CD8-positive, alpha-beta memory T cell (primary cell): ENCODE measurements at regions not wholly inside any gene's neighbourhood (a gene's known extent, or its start where the extent isn't known, plus 50 kb on each side); places are given as distances from the start of the nearest gene placed in this dataset.

Experiments
- CTCF ChIA-PET: fragments of 350-600 bp; sonication (Branson Sonifier 250); formaldehyde crosslinking; loops from one replicate; lab custom pipeline; 2021; ENCODE audit warnings: antibody characterized with exemption; lab: Charles Lee
- POLR2A ChIA-PET: fragments of 350-600 bp; sonication (Branson Sonifier 250); formaldehyde crosslinking; loops from one replicate; lab custom pipeline; 2021; ENCODE audit warnings: antibody characterized with exemption; lab: Charles Lee
- DNase-seq, 5 donors: peaks; one replicate each; pipeline versions ENCODE4 v3.0.0 to v3.0.0-alpha.2; 2020 to 2022; ENCODE audit warnings: mixed read lengths in 1 of 5
- H3K27ac ChIP-seq: one replicate; pipeline ENCODE4 v1.7.0; 2013; ENCODE audit warnings: low read depth, mild to moderate bottlenecking, low read length, moderate library complexity
- H3K27me3 ChIP-seq: 2 replicates; pipeline ENCODE4 v1.7.0; 2013; ENCODE audit warnings: low read length, mild to moderate bottlenecking; ENCODE audit not compliant: insufficient read depth, poor library complexity, severe bottlenecking
- H3K36me3 ChIP-seq: 2 replicates; pipeline ENCODE4 v1.7.0; 2013; ENCODE audit warnings: mild to moderate bottlenecking, low read length, moderate library complexity; ENCODE audit not compliant: insufficient read depth
- H3K4me1 ChIP-seq: 2 replicates; pipeline ENCODE4 v1.7.0; 2013; ENCODE audit warnings: mild to moderate bottlenecking, low read length, moderate library complexity; ENCODE audit not compliant: insufficient read depth
- H3K4me3 ChIP-seq: 2 replicates; pipeline ENCODE4 v1.7.0; 2013; ENCODE audit warnings: mild to moderate bottlenecking, low read length
- H3K9me3 ChIP-seq: 2 replicates; pipeline ENCODE4 v1.7.0; 2013; ENCODE audit warnings: mild to moderate bottlenecking, low read length
- H3K27ac Mint-ChIP-seq, 8 donors: one replicate each; pipeline ENCODE4 v1.8.0; 2020 to 2021; ENCODE audit warnings: mixed read lengths in 8 of 8, mild to moderate bottlenecking in 6 of 8, inconsistent platforms in 3 of 8, moderate library complexity in 3 of 8
- H3K27me3 Mint-ChIP-seq, 2 donors: one replicate each; pipeline ENCODE4 v1.8.0; 2020 to 2021; ENCODE audit warnings: mixed read lengths in 2 of 2, mild to moderate bottlenecking in 1 of 2, moderate library complexity in 1 of 2
- H3K36me3 Mint-ChIP-seq, 3 donors: one replicate each; pipeline ENCODE4 v1.8.0; 2020 to 2021; ENCODE audit warnings: mixed read lengths in 3 of 3, inconsistent platforms in 1 of 3, mild to moderate bottlenecking in 1 of 3
- H3K4me1 Mint-ChIP-seq, 3 donors: one replicate each; pipeline ENCODE4 v1.8.0; 2020 to 2021; ENCODE audit warnings: mixed read lengths in 3 of 3, inconsistent platforms in 1 of 3, mild to moderate bottlenecking in 1 of 3
- H3K4me3 Mint-ChIP-seq, 7 donors: one replicate each; pipeline ENCODE4 v1.8.0; 2020 to 2021; ENCODE audit warnings: mixed read lengths in 7 of 7, mild to moderate bottlenecking in 6 of 7, moderate library complexity in 4 of 7, inconsistent platforms in 2 of 7
- H3K9me3 Mint-ChIP-seq, 5 donors: one replicate each; pipeline ENCODE4 v1.8.0; 2020 to 2022; ENCODE audit warnings: mixed read lengths in 5 of 5, mild to moderate bottlenecking in 3 of 5, moderate library complexity in 2 of 5, inconsistent platforms in 1 of 5

GRCh38 chr16:54462151-54462651 is 175.6 kb upstream of the IRX3 start:
- Mint-ChIP-seq H3K36me3 (no peaks in the 10 kb centered on the region), H3K4me3 (no peak overlapping the region)
- POLR2A ChIA-PET, result no interaction called here

GRCh38 chr16:54460263-54460860 is 173.8 kb upstream of the IRX3 start:
- Mint-ChIP-seq H3K36me3 (no peaks in the 10 kb centered on the region), H3K27me3 (peaks cover 1 to 3% of the 10 kb centered on the region in 2 donors), H3K9me3 (peaks cover 3 to 18% (median 8%) of the 10 kb centered on the region in 5 donors), H3K27ac (no peak overlapping the region), H3K4me1 (no peaks in the 10 kb centered on the region), H3K4me3 (no peak overlapping the region)
- H3K27me3 ChIP-seq, result no peaks in the 10 kb centered on the region
- ChIA-PET POLR2A (no interaction called here), CTCF (no interaction called here)
- no peaks in the 10 kb centered on the region for H3K36me3 ChIP-seq
- H3K27ac ChIP-seq, result no peak overlapping the region
- H3K9me3 ChIP-seq, result no peaks in the 10 kb centered on the region
- H3K4me1 ChIP-seq, result no peaks in the 10 kb centered on the region
- no peak overlapping the region for H3K4me3 ChIP-seq
- DNase-seq, result no peak

More at GRCh38 chr16:54462151-54462651, 175.6 kb upstream of the IRX3 start:
- H3K36me3 ChIP-seq, result no peaks in the 10 kb centered on the region
- Mint-ChIP-seq H3K27ac (no peak overlapping the region), H3K27me3 (peaks cover 0 to 3% of the 10 kb centered on the region in 2 donors), H3K4me1 (no peaks in the 10 kb centered on the region), H3K9me3 (peaks cover 8 to 18% (median 10%) of the 10 kb centered on the region in 5 donors)
- H3K27me3 ChIP-seq, result no peaks in the 10 kb centered on the region
- H3K4me3 ChIP-seq, result no peak overlapping the region
- H3K4me1 ChIP-seq, result no peaks in the 10 kb centered on the region
- H3K9me3 ChIP-seq, result no peaks in the 10 kb centered on the region
- CTCF ChIA-PET, result no interaction called here
- DNase-seq, result no peak
- H3K27ac ChIP-seq, result no peak overlapping the region

GRCh38 chr16:54459509-54460262 is 173.1 kb upstream of the IRX3 start:
- Histone ChIP-seq H3K36me3 (no peaks in the 10 kb centered on the region), H3K27ac (no peak overlapping the region), H3K9me3 (no peaks in the 10 kb centered on the region), H3K27me3 (no peaks in the 10 kb centered on the region), H3K4me1 (no peaks in the 10 kb centered on the region), H3K4me3 (no peak overlapping the region)
- DNase-seq, result no peak
- no peak overlapping the region for H3K4me3 Mint-ChIP-seq
- H3K36me3 Mint-ChIP-seq, result no peaks in the 10 kb centered on the region
- CTCF ChIA-PET, result no interaction called here
- no peaks in the 10 kb centered on the region for H3K4me1 Mint-ChIP-seq
- POLR2A ChIA-PET, result no interaction called here
- H3K27ac Mint-ChIP-seq, result no peak overlapping the region
- H3K9me3 Mint-ChIP-seq, result peaks cover 2 to 18% (median 7%) of the 10 kb centered on the region in 5 donors
- peaks cover 1 to 3% of the 10 kb centered on the region in 2 donors for H3K27me3 Mint-ChIP-seq

- H3K9me3 ChIP-seq, result no peaks in the 10 kb centered on the region
- no peak overlapping the region for H3K27ac ChIP-seq
- no peak overlapping the region for H3K27ac Mint-ChIP-seq
- H3K4me1 Mint-ChIP-seq, result no peaks in the 10 kb centered on the region
- no peaks in the 10 kb centered on the region for H3K36me3 Mint-ChIP-seq
- CTCF ChIA-PET, result no interaction called here
- no peak for DNase-seq
- H3K27me3 ChIP-seq, result no peaks in the 10 kb centered on the region
- H3K9me3 Mint-ChIP-seq, result peaks cover 2 to 11% (median 4%) of the 10 kb centered on the region in 5 donors
- no peak overlapping the region for H3K4me3 Mint-ChIP-seq
- H3K36me3 ChIP-seq, result no peaks in the 10 kb centered on the region
- POLR2A ChIA-PET, result no interaction called here
- H3K27me3 Mint-ChIP-seq, result peaks cover 1 to 3% of the 10 kb centered on the region in 2 donors
- H3K4me3 ChIP-seq, result no peak overlapping the region
- no peaks in the 10 kb centered on the region for H3K4me1 ChIP-seq
Measured at GRCh38 chr16:54458923-54459322, 172.3 kb upstream of the IRX3 start.

- no peaks in the 10 kb centered on the region for H3K9me3 ChIP-seq
- H3K9me3 Mint-ChIP-seq, result no peaks in the 10 kb centered on the region
- POLR2A ChIA-PET, result no interaction called here
Measured at GRCh38 chr16:54456291-54456690, 169.7 kb upstream of the IRX3 start.

GRCh38 chr16:54455030-54455725 is 168.6 kb upstream of the IRX3 start:
- Histone ChIP-seq H3K27ac (no peak overlapping the region), H3K27me3 (no peaks in the 10 kb centered on the region), H3K9me3 (no peaks in the 10 kb centered on the region), H3K36me3 (no peaks in the 10 kb centered on the region), H3K4me1 (no peaks in the 10 kb centered on the region), H3K4me3 (no peak overlapping the region)
- no peak overlapping the region for H3K27ac Mint-ChIP-seq
- ChIA-PET CTCF (no interaction called here), POLR2A (no interaction called here)
- H3K36me3 Mint-ChIP-seq, result no peaks in the 10 kb centered on the region
- peaks cover 2 to 5% of the 10 kb centered on the region in 2 donors for H3K27me3 Mint-ChIP-seq
- no peak overlapping the region for H3K4me3 Mint-ChIP-seq
- H3K4me1 Mint-ChIP-seq, result no peaks in the 10 kb centered on the region
- no peaks in the 10 kb centered on the region for H3K9me3 Mint-ChIP-seq
- no peak for DNase-seq

More at GRCh38 chr16:54456291-54456690, 169.7 kb upstream of the IRX3 start:
- Histone ChIP-seq H3K36me3 (no peaks in the 10 kb centered on the region), H3K27me3 (no peaks in the 10 kb centered on the region), H3K4me3 (no peak overlapping the region), H3K27ac (no peak overlapping the region), H3K4me1 (no peaks in the 10 kb centered on the region)
- no peaks in the 10 kb centered on the region for H3K36me3 Mint-ChIP-seq
- no peak for DNase-seq
- H3K27me3 Mint-ChIP-seq, result peaks cover 3 to 5% of the 10 kb centered on the region in 2 donors
- H3K4me3 Mint-ChIP-seq, result no peak overlapping the region
- no peaks in the 10 kb centered on the region for H3K4me1 Mint-ChIP-seq
- CTCF ChIA-PET, result no interaction called here
- no peak overlapping the region for H3K27ac Mint-ChIP-seq

- Mint-ChIP-seq H3K27me3 (peaks cover 3 to 9% of the 10 kb centered on the region in 2 donors), H3K4me3 (no peak overlapping the region), H3K4me1 (no peaks in the 10 kb centered on the region), H3K36me3 (no peaks in the 10 kb centered on the region), H3K27ac (no peak overlapping the region), H3K9me3 (no peaks in the 10 kb centered on the region)
- Histone ChIP-seq H3K9me3 (no peaks in the 10 kb centered on the region), H3K27me3 (no peaks in the 10 kb centered on the region), H3K27ac (no peak overlapping the region), H3K36me3 (no peaks in the 10 kb centered on the region), H3K4me1 (no peaks in the 10 kb centered on the region), H3K4me3 (no peak overlapping the region)
- CTCF ChIA-PET, result no interaction called here
- no peak for DNase-seq
- POLR2A ChIA-PET, result no interaction called here
Measured at GRCh38 chr16:54454616-54455015, 168.0 kb upstream of the IRX3 start.

- H3K27ac ChIP-seq, result no peak overlapping the region
- H3K4me3 Mint-ChIP-seq, result no peak overlapping the region
- H3K27me3 ChIP-seq, result no peaks in the 10 kb centered on the region
- CTCF ChIA-PET, result no interaction called here
- no peak overlapping the region for H3K27ac Mint-ChIP-seq
- no peaks in the 10 kb centered on the region for H3K36me3 ChIP-seq
- DNase-seq, result no peak
- no peak overlapping the region for H3K4me3 ChIP-seq
- H3K4me1 Mint-ChIP-seq, result no peaks in the 10 kb centered on the region
- POLR2A ChIA-PET, result no interaction called here
- no peaks in the 10 kb centered on the region for H3K4me1 ChIP-seq
- no peaks in the 10 kb centered on the region for H3K9me3 Mint-ChIP-seq
- H3K27me3 Mint-ChIP-seq, result peaks cover 8 to 10% of the 10 kb centered on the region in 2 donors
- H3K9me3 ChIP-seq, result no peaks in the 10 kb centered on the region
- no peaks in the 10 kb centered on the region for H3K36me3 Mint-ChIP-seq
Measured at GRCh38 chr16:54453871-54454270, 167.3 kb upstream of the IRX3 start.
